ENCODE measurements at regions not wholly inside any gene's neighbourhood (a gene's known extent, or its start where the extent isn't known, plus 50 kb on each side); places are given as distances from the start of the nearest gene placed in this dataset.
"Not testable (repeated sequence)": the region's sequence is repeated elsewhere in the genome, so short reads cannot be mapped to it uniquely, and the experiment has no call there.

DNA sequence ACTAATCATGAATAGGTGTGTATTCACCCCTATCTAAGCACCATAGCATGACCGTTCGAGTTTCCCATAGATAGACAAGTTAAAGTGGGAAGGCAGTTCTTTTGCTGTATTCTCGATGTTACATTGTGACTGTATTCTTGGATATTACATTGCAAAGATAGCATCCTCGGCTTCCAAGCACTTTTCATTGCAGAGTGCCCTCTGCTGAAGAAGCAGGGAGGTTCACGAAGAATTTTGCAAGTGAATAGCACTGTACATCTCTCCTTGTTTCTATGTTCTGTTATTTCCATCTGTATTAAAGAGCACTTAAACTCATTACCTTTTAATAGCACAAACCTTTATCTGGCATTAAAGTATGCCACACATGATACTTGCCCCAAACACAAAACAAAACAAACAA is 426.7 kb upstream of the ARX start:
- no peak overlapping the region for H3K4me3 ChIP-seq (replicated peaks in 1 of 2; ENCODE audit: low read depth in 2 of 2, low read length in 2 of 2)
- DNase-seq (ENCODE audit: low read depth in 2 of 2) = no peak

DNA sequence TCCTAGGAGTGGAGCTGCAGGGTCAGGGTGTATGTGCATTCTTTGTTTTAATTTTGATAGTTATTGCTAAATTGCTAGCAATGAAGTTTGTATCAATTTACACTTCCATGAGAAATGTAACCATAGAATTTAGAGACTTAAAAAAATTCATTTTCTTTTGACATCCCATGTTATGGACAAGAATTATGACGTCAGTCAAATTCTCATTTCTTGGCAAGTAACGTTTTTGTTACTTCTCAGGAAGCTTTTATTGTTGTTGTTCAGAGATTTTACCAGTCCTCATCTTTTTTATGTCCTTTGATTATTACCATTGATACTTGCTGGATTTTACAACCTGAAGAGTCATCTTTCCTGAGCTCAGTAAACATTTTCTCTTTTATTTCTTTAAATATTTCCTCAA is 417.5 kb upstream of the ARX start:
- no peak for DNase-seq (ENCODE audit: low read depth in 2 of 2)
- TF ChIP-seq CTCF (IDR thresholded peaks at IDR 0.05; ENCODE audit: low read depth, low read length) = no peak
- H3K4me3 ChIP-seq (replicated peaks in 1 of 2; ENCODE audit: low read depth in 2 of 2, low read length in 2 of 2) = no peak overlapping the region

More for the DNA sequence above, 426.7 kb upstream of the ARX start:
- TF ChIP-seq CTCF (IDR thresholded peaks at IDR 0.05; ENCODE audit: low read depth, low read length) = no peak

DNA sequence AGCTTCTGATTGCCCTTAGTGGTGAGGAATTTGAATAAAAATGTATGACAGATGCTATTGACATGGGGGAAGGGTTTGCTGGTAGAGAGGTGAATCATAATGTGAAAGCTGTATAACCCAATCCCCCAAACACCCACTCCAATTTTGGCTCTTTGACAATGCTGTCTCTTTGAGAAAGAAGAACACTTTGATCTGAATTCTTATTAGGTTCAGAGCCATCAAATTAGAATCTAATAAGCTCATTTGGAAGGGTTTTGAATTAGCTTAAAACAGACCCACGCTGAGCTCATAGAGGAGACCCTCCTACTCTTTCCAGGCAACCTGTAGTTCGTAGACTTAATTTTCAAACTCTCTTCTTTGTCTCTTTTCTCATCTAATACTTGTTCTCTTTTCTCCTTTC is 416.6 kb upstream of the ARX start:
- no peak overlapping the region for H3K4me3 ChIP-seq (replicated peaks in 1 of 2; ENCODE audit: low read depth in 2 of 2, low read length in 2 of 2)
- no peak for TF ChIP-seq CTCF (IDR thresholded peaks at IDR 0.05; ENCODE audit: low read depth, low read length)
- no peak for DNase-seq (ENCODE audit: low read depth in 2 of 2)

DNA sequence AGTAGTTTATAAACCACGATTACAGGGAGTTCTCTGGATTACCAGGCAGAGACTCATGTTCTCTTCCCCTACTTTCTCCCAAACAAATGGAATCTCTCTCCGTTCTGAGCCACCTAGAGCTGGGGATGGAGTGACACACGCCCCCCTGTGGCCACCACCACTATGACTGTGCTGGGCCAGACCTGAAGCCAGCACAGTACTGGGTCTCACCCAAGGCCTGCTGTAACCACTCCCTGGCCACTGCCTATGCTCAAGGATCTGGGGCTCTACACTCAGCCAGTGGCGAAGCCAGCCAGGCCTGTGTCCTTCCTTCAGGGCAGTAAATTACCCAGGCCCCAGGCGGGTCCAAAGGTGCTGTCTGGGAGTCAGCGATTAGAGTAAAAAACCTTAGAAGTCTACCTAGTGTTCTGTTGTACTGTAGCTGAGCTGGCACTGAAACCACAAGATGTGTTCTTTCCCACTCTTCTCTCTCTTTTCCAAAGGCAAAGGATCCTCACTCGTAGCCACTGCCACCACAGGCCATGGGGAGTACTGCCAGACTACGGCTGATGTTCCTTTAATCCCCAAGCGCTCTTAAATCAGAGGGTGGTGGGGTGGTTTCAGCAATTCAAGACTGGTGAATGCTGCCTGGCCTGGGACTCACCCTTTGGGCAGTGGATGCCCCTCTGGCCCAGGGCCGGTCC is 412.2 kb upstream of the ARX start:
- no peak overlapping the region for H3K4me3 ChIP-seq (replicated peaks in 1 of 2; ENCODE audit: low read depth in 2 of 2, low read length in 2 of 2)
- TF ChIP-seq CTCF (IDR thresholded peaks at IDR 0.05; ENCODE audit: low read depth, low read length) = no peak
- no peak for DNase-seq (ENCODE audit: low read depth in 2 of 2)

- not testable (repeated sequence) for H3K4me3 ChIP-seq (replicated peaks in 1 of 2; ENCODE audit: low read depth in 2 of 2, low read length in 2 of 2); DNase-seq (ENCODE audit: low read depth in 2 of 2)
Measured at GRCh38 chrX:25404163-25404562, 388.4 kb upstream of the ARX start.

DNA sequence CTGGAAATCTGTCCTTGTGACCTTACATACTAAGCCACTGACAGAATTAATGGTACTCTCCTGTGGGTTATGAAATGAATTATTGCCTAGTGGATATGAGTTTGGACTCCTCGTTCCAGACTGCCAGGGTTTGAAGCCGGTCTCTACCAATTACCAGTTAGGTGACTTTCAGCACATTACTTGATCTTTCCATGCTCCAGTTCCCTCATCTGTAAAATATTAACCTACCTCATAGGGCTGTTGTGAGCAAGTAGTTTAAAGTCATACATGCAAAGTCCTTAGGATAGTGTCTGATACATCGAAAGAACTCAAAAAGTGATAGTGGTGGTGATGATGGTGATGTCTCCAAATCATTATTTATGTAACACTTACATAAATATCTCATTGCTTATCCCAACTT is 373.5 kb upstream of the ARX start:
- TF ChIP-seq CTCF (IDR thresholded peaks at IDR 0.05; ENCODE audit: low read depth, low read length) = no peak
- DNase-seq (ENCODE audit: low read depth in 2 of 2) = no peak

GRCh38 chrX:25383196-25383595 is 367.4 kb upstream of the ARX start:
- no peak for TF ChIP-seq CTCF (IDR thresholded peaks at IDR 0.05; ENCODE audit: low read depth, low read length)
- H3K4me3 ChIP-seq (replicated peaks in 1 of 2; ENCODE audit: low read depth in 2 of 2, low read length in 2 of 2) = no peak overlapping the region
- no peak for DNase-seq (ENCODE audit: low read depth in 2 of 2)

More for the DNA sequence above, 373.5 kb upstream of the ARX start:
- H3K4me3 ChIP-seq (replicated peaks in 1 of 2; ENCODE audit: low read depth in 2 of 2, low read length in 2 of 2) = no peak overlapping the region

Data from cardiac fibroblast (primary cell).